T-helper 9 cell (primary cell): ENCODE measurements at regions not wholly inside any gene's neighbourhood (a gene's known extent, or its start where the extent isn't known, plus 50 kb on each side); places are given as distances from the start of the nearest gene placed in this dataset.

ENCODE experiments used
- DNase-seq: peaks from one replicate; pipeline ENCODE4 v3.0.0-alpha.2; 2020

DNA sequence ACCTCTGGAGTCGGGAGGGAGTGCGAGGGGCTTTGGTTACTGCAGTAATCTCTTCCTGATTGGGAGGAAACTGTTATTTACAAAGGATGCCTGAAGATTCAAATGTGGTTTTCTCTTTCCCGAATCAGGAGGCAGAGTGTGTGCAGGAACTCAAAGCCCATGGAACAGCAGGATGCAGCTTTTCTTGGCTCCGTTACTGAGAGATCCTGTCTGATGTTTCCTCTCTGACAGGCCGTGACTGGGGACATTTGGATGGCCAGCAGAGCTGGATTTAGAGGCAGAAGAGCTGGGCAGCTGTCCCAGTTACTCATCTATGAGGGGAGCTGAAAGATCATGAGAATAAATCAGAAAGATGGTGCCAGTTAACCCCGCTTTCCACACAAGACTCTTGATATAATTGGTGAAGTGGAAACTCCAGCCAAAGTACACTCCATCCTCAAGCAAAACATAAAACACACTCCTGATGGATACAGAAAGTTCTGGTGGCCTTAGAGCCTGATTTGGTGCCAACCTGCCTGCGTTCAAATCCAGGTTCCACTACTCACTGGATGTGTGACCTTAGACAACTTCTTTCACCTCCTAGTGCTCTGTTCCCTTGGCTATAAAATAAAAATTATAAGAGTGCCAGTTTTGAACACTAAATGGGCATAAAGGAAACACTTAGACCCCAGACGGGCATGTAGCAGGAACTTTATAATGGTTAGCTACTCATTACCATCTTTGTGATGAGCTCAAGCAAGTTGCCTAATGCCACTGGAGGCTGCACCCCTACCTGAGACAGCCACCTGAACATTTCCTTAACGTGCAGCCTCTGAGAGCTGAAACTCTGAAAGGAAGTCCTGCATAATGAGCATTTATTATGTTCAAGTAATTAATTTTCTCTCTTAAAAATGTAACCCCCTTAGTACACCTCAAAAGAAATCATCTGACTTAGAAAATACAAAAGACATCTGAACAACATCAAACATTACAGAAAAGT is 349.0 kb upstream of the GATB start:
- no peak for DNase-seq

DNA sequence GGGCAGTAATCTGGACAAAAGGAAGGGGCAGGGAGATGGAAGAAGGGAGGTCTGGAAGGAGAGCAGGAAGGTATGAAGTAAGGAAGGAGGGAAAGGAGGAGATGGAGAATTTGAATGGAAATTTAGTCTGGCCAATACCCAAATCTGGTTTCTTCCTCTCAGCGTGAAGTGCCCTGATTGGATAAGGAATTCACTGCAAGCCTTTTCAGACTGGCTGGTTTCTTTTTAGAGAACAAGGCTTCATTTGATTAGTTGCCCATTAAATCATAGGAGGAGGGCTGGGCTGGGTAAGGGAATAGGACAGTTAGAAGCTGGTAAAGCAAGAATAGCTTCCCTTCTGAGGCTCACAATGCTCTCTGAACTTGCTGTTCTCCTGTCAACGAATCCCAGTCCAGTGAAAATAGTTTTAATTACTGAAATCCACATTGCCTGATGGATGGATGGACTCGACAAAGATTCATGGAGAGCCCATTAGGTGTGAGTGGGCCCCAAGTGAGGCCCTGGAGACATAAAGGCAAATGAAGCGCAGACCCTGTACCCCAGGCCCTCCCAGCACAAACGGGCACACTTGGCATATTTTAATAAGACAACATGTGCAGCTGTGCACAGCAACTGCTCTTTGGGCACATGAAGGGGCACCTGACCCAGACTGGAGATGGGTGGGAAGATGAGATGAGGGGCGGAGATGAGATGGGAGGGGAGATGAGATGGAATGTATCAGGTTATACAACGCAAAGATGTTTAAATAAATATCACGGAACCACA is 347.1 kb upstream of the GATB start:
- DNase-seq, result no peak

DNA sequence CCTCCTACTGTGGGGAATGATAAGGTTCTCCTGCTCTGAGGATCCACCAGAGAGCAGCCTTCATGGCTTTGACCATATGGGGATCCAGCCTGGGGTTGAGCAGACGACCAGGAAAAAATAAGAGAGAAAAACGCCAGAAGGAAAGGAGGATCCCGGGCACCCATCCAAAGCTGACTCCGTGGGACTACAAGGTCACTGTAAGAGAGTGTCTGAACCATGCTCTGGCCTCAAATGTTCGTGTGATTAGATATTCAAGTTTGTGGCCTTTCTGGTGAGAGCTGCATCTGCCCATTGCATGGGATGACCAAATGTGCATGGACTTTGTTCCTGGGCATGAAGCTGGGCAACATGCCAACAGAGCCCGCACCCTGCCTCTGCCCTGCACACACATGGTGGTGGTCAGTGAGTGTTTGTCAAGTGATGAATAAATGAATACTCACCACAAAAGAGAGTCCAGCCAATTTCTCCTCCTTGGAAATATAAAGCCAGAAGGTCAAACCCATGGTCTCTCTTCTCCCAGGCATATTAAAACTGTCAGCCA is 346.0 kb upstream of the GATB start:
- no peak for DNase-seq

DNA sequence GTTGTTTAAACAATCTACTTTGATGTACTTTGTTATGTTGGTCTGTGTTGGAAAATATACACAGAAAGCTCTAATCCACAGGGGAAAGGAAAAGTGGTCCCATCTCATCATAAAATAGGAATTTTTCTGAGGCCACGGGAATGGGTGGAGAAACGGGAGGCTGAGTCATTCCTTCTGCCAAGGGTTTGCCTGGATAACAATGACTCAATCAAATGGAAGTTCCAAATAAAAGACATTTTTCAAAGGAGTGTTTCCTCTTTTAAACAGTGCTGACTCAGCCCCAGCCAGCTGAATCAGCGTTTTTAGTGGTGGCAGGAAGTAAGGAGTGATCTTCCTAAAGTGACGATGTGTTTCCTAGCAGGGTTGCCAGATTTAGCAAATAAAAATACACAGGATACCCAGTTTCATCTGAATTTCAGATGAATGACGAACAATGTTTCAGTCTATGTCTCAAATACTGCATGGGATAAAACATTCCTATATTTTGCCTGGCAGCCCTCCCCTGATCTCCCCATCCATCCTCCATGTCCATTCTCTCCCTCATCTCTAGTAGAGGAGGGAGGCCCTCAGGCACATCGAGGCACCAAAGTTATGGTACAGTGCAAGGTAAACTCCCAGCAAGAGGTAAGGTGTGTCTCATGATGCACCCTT is 345.4 kb upstream of the GATB start:
- no peak for DNase-seq

DNA sequence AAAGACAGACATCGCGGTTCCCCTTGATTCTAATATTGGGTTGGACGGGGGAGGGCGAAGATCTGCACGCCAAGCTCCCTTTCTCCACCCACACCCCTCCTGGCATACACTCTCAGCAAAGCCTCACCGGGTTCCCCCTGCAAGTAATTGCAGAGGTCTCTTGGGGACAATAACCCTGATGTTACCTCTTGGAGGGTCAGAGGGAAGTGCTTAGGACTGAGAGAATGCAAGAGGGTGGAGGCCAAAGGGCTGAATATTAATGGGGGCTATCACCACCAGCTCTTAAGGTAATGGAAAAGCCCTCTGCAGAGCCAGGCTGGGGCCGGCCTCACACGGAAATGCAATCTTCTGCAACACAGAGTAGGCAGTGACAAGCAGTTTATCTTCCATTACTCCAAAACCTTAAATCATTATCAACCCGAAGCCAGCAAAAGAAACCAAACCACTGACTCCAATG is 344.1 kb upstream of the GATB start:
- DNase-seq, result no peak

DNA sequence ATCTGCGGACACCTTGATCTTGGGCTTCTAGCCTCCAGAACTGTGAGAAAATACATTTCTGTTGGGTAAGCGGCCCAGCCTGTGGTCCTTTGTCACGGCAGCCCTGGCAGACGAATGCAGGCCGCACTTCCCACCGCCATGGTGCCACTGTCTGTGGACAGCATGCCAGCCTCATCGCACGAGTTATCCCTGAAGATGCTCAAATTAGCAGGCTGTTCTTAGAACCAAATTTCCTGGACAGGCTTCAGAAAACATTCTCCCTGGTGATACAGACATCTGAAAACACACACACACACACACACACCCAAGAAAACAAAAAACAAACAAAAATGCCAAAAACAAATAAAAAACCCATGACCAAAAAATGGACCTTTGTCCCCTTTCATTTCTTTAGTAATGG is 343.5 kb upstream of the GATB start:
- DNase-seq, result no peak

DNA sequence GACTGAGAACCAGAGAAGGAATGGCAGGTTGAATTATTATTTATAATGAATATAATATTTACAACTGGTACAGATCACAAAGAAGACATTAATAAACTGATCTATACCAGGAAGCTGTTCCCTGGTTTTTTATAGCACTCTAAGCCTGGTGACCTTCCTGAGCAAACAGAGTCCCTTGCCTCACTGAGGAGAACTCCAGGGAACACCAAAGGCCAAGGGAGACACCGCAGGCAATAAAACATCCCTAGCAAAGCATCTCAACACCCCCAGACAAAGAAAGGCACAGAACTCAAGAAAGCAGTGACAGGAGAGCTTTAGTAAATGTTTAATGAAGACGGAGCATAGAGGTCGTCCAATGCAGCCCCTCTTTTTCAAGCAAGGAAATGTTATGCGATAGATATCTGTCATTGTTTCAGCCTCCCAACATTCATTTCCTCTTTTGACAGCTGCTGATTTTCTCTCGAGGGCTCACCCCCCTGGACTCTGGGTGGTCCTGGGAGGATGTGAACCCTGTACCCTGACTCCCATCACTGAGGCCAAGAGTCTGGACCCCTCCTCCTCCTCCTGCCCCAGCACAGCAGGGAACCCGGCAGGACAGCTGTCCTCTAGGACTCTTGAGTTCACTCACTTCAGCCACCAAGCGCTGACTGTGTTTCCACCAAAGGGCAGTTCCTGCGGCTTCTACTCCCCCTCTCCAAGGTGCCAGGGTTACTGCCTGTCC is 342.5 kb upstream of the GATB start:
- DNase-seq, result no peak

DNA sequence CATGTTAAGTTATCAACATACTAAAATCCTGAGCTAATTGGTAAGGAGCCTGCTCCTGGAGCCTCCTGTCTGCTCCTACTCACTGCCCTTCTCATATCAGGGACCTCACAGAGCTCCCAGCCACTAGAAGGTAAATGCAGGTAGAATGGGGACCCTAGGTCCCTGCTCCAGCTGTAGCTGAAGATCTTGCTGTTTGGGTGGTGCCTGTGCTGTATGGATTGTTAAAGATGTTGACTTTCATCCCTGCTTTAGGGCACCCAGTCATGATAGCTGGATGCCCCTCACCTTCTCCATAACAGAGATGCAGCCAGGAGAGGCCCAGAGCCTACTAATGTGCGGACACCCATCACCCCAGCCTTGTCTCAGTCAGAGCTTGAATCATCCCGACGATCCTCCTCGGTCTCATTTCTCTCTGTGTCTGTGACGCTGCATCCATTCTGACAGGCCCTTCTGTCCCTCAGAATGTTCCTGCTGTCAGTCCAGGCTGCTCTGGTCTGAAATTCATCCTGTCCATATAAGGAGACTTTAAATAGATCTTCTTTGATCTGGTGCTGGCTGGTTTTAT is 341.7 kb upstream of the GATB start:
- no peak for DNase-seq

DNA sequence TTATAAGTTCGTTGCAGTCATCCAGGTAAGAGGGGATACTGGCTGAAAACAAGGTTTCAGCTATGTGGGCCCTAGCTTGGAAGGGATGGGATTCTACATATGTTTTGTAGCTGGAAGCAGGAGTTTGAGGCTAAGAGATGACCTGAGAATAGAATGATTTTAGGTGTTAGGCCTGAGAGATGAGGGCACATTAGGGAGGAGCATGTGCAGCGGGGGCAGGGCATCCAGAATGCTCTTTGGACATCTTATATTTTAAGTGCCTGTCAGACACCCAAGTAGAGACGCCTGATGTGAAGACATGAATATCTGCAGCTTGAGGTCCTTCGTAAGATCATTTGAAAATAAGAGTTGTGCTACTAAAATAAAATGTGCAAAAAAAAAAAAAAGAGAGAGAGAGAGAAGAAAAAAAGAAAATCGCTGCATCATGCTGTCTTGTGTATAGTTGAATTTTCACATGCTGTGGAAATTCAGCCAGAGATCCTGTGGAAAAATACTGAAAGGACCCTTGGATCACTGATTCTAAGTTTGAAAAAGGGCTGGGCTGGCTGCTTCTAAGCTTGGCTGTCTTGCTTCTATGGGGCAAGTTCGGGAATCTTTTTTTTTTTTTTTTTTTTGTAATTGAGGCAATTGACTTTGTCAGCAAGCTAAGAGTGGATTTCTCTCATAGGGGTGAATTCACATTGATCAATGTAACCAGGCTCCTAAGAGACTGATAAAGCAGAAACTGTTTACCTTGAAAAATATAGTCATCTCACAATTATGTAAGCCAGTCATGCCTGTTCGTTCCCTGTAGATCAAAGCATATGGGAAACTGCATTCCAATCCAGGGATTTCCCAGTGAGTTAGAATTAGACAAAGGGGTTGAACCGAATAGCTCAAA is 341.0 kb upstream of the GATB start:
- no peak for DNase-seq

DNA sequence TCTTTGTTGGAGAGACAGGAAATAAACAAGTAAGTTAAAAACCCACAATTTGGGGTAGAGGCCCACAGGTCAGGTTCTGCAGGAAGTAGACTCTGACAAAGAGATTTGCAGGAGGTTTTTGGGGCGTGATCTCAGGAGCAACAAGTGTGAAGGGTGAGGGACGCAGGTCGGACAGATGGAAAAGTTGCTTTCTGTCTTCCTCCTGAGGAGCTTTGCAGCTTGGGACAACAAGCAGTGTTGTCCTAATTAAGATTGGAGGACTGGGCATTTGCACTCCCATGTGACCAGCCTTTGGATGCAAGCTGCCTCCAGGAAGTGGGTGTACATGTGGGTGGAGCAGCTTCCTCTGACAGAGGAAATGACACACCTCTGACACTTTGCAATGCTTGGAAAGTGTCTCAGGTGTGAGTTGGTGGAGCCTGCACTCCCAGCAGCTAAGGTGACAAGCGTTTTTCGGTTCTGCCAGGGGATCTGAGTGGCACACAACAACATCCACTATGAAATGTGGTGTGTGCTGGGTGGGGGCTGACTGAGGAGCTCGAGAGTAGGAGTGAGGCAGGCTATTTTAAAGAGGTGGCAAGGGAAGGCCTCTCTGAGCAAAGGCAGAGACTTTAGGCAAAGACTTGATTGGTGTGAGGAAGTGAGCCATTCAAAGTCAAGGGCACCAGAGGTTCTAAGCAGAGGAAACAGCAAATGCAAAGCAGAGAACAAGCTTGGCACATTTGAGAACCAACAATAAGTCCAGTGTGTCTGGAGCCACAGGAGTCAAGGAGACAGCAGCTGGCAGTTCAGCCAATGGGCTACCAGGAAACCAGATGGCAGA is 339.8 kb upstream of the GATB start:
- DNase-seq, result peak; percentile 63

DNA sequence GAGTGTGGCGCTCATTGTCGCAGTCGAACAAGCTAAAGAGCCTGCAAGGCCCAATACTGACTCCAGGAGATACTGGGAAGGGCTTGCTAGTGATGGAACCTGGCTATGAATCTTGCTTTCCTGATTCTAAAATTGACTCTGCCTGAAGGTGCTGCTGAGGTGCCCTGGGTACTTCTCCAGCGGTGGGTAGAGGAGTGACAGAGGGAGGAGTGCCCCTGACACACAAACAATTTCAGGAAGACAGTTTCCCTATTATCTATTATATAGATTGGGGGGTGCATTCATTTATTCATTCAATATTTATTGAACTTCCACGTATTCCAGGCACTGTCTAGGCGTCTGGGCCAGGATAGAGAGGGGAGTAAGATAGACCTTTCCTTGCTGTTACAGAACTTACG is 339.2 kb upstream of the GATB start:
- DNase-seq, result no peak

DNA sequence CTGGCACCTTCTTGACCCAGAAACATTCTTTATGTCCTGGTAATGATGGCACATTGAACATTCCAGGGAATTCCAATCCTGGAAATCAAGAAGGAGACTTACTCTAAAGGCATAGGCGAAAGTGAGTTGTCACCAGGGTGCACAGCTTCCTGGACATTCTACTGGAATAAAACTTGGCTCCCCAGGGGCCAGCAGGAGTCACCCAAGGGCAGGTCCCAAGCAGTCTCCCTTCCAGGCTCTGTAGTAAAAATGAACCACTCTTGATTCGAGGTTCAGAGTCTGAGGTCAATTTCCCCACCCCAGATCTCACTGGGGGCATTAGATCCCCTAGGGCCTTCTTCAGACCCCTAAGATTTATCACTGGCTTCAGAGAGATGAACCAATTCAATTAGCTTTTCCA is 338.7 kb upstream of the GATB start:
- DNase-seq, result no peak

DNA sequence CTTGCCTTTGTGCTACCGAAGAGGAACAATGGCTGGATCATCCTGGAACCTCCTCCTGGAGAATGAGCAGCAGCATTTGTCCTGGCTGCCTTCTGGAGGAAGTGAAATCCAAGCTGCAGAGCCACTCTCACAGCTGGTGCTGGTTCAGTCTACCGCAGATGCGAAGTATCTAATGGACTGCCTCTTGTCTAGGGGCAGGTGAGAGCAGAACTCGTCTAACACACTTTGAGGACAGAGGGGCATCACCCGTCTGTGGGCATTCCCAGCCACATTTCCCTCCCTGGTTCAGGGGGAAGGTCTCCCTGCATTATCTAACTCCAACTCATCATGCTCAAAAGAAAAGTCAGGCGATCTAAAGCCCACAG is 338.2 kb upstream of the GATB start:
- no peak for DNase-seq

DNA sequence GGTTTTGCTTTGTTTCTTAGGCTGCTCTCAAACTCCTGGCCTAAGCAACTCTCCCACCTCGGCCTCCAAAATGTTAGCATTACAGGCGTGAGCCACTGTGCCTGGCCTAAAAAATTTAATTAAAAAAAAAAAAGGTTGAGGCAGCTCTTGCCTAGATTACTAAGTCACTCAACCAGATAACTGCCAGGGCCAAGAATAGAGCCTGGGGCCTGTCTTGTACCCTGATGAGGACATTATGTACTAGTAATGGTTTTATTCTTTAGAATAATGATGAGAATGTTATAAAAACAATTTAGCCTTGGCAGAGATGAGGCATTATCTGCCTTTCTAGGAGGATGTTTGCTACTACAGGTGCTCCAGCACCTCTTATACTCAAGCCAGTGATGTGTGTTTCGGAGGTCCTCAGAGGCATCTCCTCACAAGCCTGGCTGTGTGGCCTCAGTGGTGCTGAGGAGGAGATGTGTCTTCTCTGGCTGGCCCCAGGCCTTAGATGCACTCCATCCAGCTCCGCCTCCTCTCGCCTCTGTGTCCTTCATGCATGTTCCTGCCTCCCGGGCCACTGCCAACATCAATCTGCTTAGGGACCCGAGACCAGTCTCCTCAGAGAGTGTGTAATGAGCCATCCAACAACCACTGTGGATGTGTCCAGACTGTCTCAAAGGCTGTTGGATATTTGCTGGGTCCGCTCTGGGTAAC is 337.7 kb upstream of the GATB start:
- no peak for DNase-seq

DNA sequence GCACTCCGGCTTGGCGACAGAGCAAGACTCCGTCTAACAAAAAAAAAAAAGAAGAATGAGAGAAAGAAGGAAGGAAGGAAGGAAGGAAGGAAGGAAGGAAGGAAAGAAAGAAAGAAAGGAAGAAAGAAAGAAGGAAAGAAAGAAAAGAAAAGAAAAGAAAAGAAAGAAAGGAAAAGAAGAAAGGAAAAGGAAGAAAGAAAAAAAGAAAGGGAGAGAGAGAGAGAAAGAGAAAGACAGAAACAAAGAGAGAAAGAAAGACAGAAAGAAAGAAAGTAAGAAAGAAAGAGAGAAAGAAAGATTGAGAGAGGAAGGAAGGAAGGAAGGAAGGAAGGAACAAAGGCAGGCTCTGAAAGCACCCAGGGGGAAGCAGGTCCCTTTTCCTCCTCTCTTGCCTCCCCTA is 336.6 kb upstream of the GATB start:
- no peak for DNase-seq

DNA sequence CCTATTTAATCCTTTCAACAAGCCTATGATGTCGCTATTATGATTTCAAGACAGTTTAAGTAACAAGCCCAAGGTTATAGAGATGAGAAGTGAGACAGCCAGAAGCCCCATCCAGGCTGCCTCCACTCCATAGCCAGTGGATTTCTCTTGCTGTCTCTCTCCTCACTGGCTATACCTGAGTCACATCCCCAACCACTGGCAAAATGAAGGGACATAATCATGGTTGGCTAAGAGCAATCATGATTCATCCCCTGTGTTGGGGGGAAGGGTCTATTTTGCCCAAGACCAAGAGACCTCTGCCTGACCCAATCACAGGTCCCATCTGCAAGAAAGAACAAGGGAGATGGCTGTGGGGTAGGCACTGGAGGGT is 334.9 kb upstream of the GATB start:
- DNase-seq, result no peak

DNA sequence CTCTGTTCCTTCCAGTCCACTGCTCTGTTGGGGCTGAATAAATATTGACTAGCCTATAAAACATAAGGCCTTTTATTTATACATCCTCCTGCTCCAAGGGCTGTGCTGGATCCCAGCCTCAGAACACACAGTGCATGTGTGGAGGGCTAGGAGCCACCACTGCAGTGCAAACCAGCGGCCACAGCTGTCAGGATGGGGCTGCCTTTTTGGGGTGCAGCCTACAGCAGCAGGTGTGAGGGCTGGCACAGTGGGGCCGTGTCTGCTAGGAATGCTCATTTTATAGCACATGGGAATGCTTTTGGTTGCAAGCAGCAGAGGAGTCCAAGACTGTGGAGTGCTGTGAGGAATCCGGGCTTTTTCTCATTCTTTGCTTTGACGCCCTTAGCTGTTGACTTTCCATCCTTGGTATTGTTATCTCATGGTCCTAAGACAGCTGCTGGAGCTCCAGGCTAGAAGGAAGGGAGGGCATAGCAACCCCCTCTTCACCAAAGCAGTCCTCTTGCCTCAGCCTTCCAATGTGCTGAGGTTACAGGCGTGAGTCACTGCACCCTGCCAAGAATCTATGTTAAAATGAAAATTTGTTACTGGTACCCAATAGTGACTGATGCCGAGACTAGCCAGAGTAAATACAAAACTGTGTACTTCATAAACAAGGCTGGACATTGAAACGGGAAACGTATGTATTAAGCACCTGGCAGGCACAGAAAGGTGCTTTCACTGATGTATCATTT is 334.3 kb upstream of the GATB start:
- no peak for DNase-seq

DNA sequence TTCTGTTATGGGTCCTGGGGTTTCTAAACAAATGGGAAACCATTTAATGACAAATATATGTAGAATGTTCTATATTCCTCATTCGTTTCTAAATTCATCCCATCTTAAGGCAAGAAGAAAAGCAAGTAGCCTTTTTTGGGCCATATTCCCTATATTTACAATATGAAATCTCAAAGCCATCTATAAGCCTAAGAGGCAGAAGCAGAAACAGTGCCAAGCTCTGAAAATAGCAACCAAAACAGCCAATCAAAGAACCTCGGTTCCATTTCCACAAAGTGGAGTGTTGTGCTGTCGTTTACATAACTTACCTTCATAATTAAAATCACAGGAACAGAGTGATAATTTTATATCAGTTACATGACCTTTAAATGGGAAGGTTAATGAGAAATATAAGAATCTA is 330.6 kb upstream of the GATB start:
- DNase-seq, result no peak

DNA sequence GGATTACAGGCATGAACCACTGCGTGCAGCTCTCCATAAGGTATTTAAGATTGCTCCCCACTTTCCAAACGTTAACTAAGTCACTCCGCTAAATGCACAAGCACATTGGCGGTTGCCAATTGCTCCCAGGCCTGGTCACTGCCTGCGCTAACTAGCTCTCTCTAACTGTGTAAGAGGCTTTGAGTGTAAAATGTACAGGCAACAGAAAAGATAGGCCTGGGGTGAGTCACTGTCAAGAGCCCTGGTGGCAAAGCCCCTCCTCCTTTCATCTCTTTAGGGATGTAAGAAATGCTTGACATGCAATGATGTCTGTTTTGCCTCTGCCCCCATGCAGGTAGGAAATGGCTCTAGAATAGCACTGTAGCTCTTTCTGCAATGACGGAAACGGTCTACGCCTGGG is 329.7 kb upstream of the GATB start:
- no peak for DNase-seq
